ENCODE measurements at regions not wholly inside any gene's neighbourhood (a gene's known extent, or its start where the extent isn't known, plus 50 kb on each side); places are given as distances from the start of the nearest gene placed in this dataset.
A peak's percentile ranks its signal among the peaks of the same experiment; 100 is the strongest.

- no peak for TF ChIP-seq KIAA2018 (CRISPR knock-in tag; IDR thresholded peaks at IDR 0.05; ENCODE audit: borderline replicate concordance)
- TF ChIP-seq ZNF747 (CRISPR knock-in tag; IDR thresholded peaks at IDR 0.05; ENCODE audit: borderline replicate concordance) = no peak
- no peak for TF ChIP-seq ZNF3 (CRISPR knock-in tag; IDR thresholded peaks at IDR 0.05)
- TF ChIP-seq ZMAT3 (CRISPR knock-in tag; conservative IDR thresholded peaks at IDR 0.05) = no peak
- no peak for TF ChIP-seq ZNF280D (CRISPR knock-in tag; IDR thresholded peaks at IDR 0.05)
- peak; percentile 41; the same call in 1 of the 2 replicates for TF ChIP-seq HMG20A (CRISPR knock-in tag; IDR thresholded peaks at IDR 0.05; ENCODE audit: borderline replicate concordance)
- no peak for TF ChIP-seq ZNF75D (CRISPR knock-in tag; IDR thresholded peaks at IDR 0.05; ENCODE audit: borderline replicate concordance)
- TF ChIP-seq PBX2 (CRISPR knock-in tag; IDR thresholded peaks at IDR 0.05) = no peak
- no peak for TF ChIP-seq TOE1 (CRISPR knock-in tag; IDR thresholded peaks at IDR 0.05)
- TF ChIP-seq BCL6 (CRISPR knock-in tag; IDR thresholded peaks at IDR 0.05) = no peak
- no peak for TF ChIP-seq RBM22 (optimal IDR thresholded peaks at IDR 0.05; ENCODE audit: low read length)
- TF ChIP-seq HNF1A (IDR thresholded peaks at IDR 0.05; ENCODE audit: low read depth) = no peak
- TF ChIP-seq HNF1A (CRISPR knock-in tag; IDR thresholded peaks at IDR 0.05; ENCODE audit: borderline replicate concordance) = no peak
- no peak for TF ChIP-seq ZNF326 (CRISPR knock-in tag; IDR thresholded peaks at IDR 0.05; ENCODE audit: borderline replicate concordance)
Measured at GRCh38 chr6:56821005-56821432, 133.9 kb upstream of the BEND6 start (continued).

Data from HepG2 (cell line).